H9 (cell line): ENCODE measurements at regions not wholly inside any gene's neighbourhood (a gene's known extent, or its start where the extent isn't known, plus 50 kb on each side); places are given as distances from the start of the nearest gene placed in this dataset.

Experiments used
- DNase-seq: peaks from one replicate; pipeline ENCODE4 v3.0.0-alpha.2; 2017
- H2AFZ ChIP-seq: one replicate; pipeline ENCODE4 v1.6.1; 2013; ENCODE audit warnings: mild to moderate bottlenecking, low read length, control low read depth, moderate library complexity
- H2AK5ac ChIP-seq: 2 replicates; pipeline ENCODE4 v1.6.1; 2013; ENCODE audit warnings: low read length, control low read depth, mixed read lengths; ENCODE audit not compliant: insufficient read length
- H2BK120ac ChIP-seq: one replicate; pipeline ENCODE4 v1.6.1; 2013; ENCODE audit warnings: low read depth, mild to moderate bottlenecking, low read length, control low read depth, inconsistent platforms; ENCODE audit not compliant: poor library complexity, severe bottlenecking
- H2BK12ac ChIP-seq: 2 replicates; pipeline ENCODE4 v1.6.1; 2013; ENCODE audit warnings: low read length, control low read depth, mixed read lengths, low read depth; ENCODE audit not compliant: insufficient read length
- H2BK15ac ChIP-seq: 2 replicates; pipeline ENCODE4 v1.6.1; 2013; ENCODE audit warnings: low read depth, low read length, control low read depth
- H2BK20ac ChIP-seq: one replicate; pipeline ENCODE4 v1.6.1; 2013; ENCODE audit warnings: low read depth, mild to moderate bottlenecking, low read length, control low read depth, inconsistent platforms; ENCODE audit not compliant: poor library complexity, severe bottlenecking
- H2BK5ac ChIP-seq: 2 replicates; pipeline ENCODE4 v1.6.1; 2013; ENCODE audit warnings: low read length, control low read depth, mixed read lengths; ENCODE audit not compliant: insufficient read length
- H3K14ac ChIP-seq: 2 replicates; pipeline ENCODE4 v1.6.1; 2013; ENCODE audit warnings: low read length, control low read depth; ENCODE audit not compliant: insufficient read depth
- H3K18ac ChIP-seq: 2 replicates; pipeline ENCODE4 v1.6.1; 2013; ENCODE audit warnings: low read depth, mild to moderate bottlenecking, mixed read lengths, low read length, control low read depth; ENCODE audit not compliant: insufficient read length
- H3K23ac ChIP-seq: 2 replicates; pipeline ENCODE4 v1.6.1; 2013; ENCODE audit warnings: low read length, control low read depth, mixed read lengths, low read depth; ENCODE audit not compliant: insufficient read length
- H3K23me2 ChIP-seq: 2 replicates; pipeline ENCODE4 v1.6.1; 2013; ENCODE audit warnings: low read depth, mild to moderate bottlenecking, mixed read lengths, low read length, control low read depth; ENCODE audit not compliant: insufficient read length, poor library complexity, severe bottlenecking
- H3K27ac ChIP-seq: 2 replicates; pipeline ENCODE4 v1.5.1; 2013; ENCODE audit warnings: low read length, control low read depth, mixed read lengths, low read depth; ENCODE audit not compliant: insufficient read length
- H3K27me3 ChIP-seq: 2 replicates; pipeline ENCODE4 v1.6.1; 2013; ENCODE audit warnings: low read length, control low read depth, inconsistent platforms; ENCODE audit not compliant: insufficient read depth
- H3K4ac ChIP-seq: 2 replicates; pipeline ENCODE4 v1.6.1; 2013; ENCODE audit warnings: low read depth, mild to moderate bottlenecking, control low read depth, inconsistent platforms, low read length, moderate library complexity
- H3K4me1 ChIP-seq: 2 replicates; pipeline ENCODE4 v1.6.1; 2013; ENCODE audit warnings: low read length, control low read depth, inconsistent platforms; ENCODE audit not compliant: insufficient read depth
- H3K4me2 ChIP-seq: 2 replicates; pipeline ENCODE4 v1.6.1; 2013; ENCODE audit warnings: low read length, control low read depth, mixed read lengths; ENCODE audit not compliant: insufficient read length, insufficient read depth
- H3K56ac ChIP-seq: 2 replicates; pipeline ENCODE4 v1.6.1; 2013; ENCODE audit warnings: low read depth, mild to moderate bottlenecking, mixed read lengths, low read length, control low read depth; ENCODE audit not compliant: insufficient read length
- H3K79me1 ChIP-seq: 2 replicates; pipeline ENCODE4 v1.6.1; 2013; ENCODE audit warnings: low read depth, mild to moderate bottlenecking, moderate library complexity, low read length, control low read depth, inconsistent platforms; ENCODE audit not compliant: insufficient read depth, poor library complexity, severe bottlenecking
- H3K79me2 ChIP-seq: 2 replicates; pipeline ENCODE4 v1.6.1; 2013; ENCODE audit warnings: low read length, control low read depth, inconsistent platforms; ENCODE audit not compliant: insufficient read depth
- H3K9ac ChIP-seq: 2 replicates; pipeline ENCODE4 v1.6.1; 2013; ENCODE audit warnings: low read length, control low read depth, mixed read lengths; ENCODE audit not compliant: insufficient read length; ENCODE audit errors: extremely low read depth
- H3K9me3 ChIP-seq: one replicate; pipeline ENCODE4 v1.6.1; 2013; ENCODE audit warnings: low read depth, low read length, inconsistent platforms; ENCODE audit not compliant: control insufficient read depth
- H3T11ph ChIP-seq: one replicate; pipeline ENCODE4 v1.6.1; 2013; ENCODE audit warnings: mild to moderate bottlenecking, low read length, control low read depth, inconsistent platforms
- H4K20me1 ChIP-seq: one replicate; pipeline ENCODE4 v1.6.1; 2013; ENCODE audit not compliant: control insufficient read depth, insufficient read length, insufficient read depth
- H4K5ac ChIP-seq: 2 replicates; pipeline ENCODE4 v1.6.1; 2013; ENCODE audit warnings: low read depth, mild to moderate bottlenecking, mixed read lengths, low read length, control low read depth; ENCODE audit not compliant: insufficient read length
- H4K8ac ChIP-seq: replicated peaks from 2 replicates; pipeline ENCODE4 v1.6.1; 2013; ENCODE audit warnings: low read length, control low read depth, mixed read lengths, low read depth; ENCODE audit not compliant: insufficient read length
- H4K91ac ChIP-seq: 2 replicates; pipeline ENCODE4 v1.6.1; 2013; ENCODE audit warnings: low read depth, mild to moderate bottlenecking, moderate library complexity, mixed read lengths, low read length, control low read depth; ENCODE audit not compliant: insufficient read length
- H3K27ac Mint-ChIP-seq, 3 experiments: 2 replicates in 2 of 3; 3 replicates in 1 of 3; pipeline ENCODE4 v1.8.0; 2020 to 2021; ENCODE audit warnings: mixed read lengths in 3 of 3, mild to moderate bottlenecking in 1 of 3, moderate library complexity in 1 of 3
- H3K27me3 Mint-ChIP-seq: 2 replicates; pipeline ENCODE4 v1.8.0; 2021; ENCODE audit warnings: low read depth, mild to moderate bottlenecking, moderate library complexity, mixed read lengths
- H3K36me3 Mint-ChIP-seq, 3 experiments: 2 replicates in 2 of 3; 3 replicates in 1 of 3; pipeline ENCODE4 v1.8.0; 2020 to 2021; ENCODE audit warnings: low read depth in 3 of 3, mixed read lengths in 3 of 3; ENCODE audit not compliant: insufficient read depth in 1 of 3
- H3K4me1 Mint-ChIP-seq, 2 experiments: 2 replicates each; pipeline ENCODE4 v1.8.0; 2020; ENCODE audit warnings: mixed read lengths in 2 of 2
- H3K4me3 Mint-ChIP-seq, 2 experiments: 2 replicates in 1 of 2; 3 replicates in 1 of 2; pipeline ENCODE4 v1.8.0; 2020 to 2021; ENCODE audit warnings: mild to moderate bottlenecking in 2 of 2, mixed read lengths in 2 of 2, moderate library complexity in 1 of 2
- H3K9me3 Mint-ChIP-seq, 2 experiments: 2 replicates in 1 of 2; 3 replicates in 1 of 2; pipeline ENCODE4 v1.8.0; 2020; ENCODE audit warnings: mild to moderate bottlenecking in 2 of 2, mixed read lengths in 2 of 2, moderate library complexity in 1 of 2
- CTCF ChIP-seq: fragments of 200-600 bp; sonication (generic); conservative IDR thresholded peaks from 3 replicates; pipeline ENCODE4 v1.8.0; 2021; ENCODE audit warnings: antibody characterized with exemption, mild to moderate bottlenecking
- WGBS: extraction: QIAGEN DNeasy Blood & Tissue Kit; methylation state at CpG from one replicate; pipeline ENCODE4 v1.1.7; 2013; ENCODE audit warnings: missing lambda C conversion rate, low lambda C conversion rate, mixed read lengths; ENCODE audit not compliant: insufficient read length; ENCODE audit errors: extremely low coverage; 5-methylcytosine and 5-hydroxymethylcytosine counted together

- H3K27ac Mint-ChIP-seq = no peak overlapping the region; a peak in 1 of 7 replicates
- no peak overlapping the region for H3K4me3 Mint-ChIP-seq
- DNase-seq = no peak
Observed at GRCh38 chr4:67084783-67085182, 460.5 kb downstream of the CENPC start.

More at GRCh38 chr4:67084783-67085182, 460.5 kb downstream of the CENPC start:
- no peak overlapping the region for H3K9ac ChIP-seq
- H3K79me1 ChIP-seq = no peaks in the 10 kb centered on the region
- no peak overlapping the region for H4K8ac ChIP-seq
- H3K9me3 Mint-ChIP-seq = peaks cover 5 to 6% of the 10 kb centered on the region in 2 experiments; a peak in 3 of 5 replicates
- no peaks in the 10 kb centered on the region; the same call in 1 of the 2 replicates for H3K4me1 ChIP-seq
- H3K27ac ChIP-seq = no peak overlapping the region
- no peak overlapping the region for H3K23ac ChIP-seq
- no peak overlapping the region for H3K4ac ChIP-seq
- no peak overlapping the region for H4K5ac ChIP-seq
- H3K27me3 ChIP-seq = no peaks in the 10 kb centered on the region
- H2BK12ac ChIP-seq = no peak overlapping the region
- no peak overlapping the region for H2BK20ac ChIP-seq
- no peaks in the 10 kb centered on the region for H3K79me2 ChIP-seq
- no peak overlapping the region for H4K91ac ChIP-seq
- no peak overlapping the region for H2BK15ac ChIP-seq
- H3K18ac ChIP-seq = no peak overlapping the region
- peaks cover 26 to 27% of the 10 kb centered on the region in 2 experiments for H3K4me1 Mint-ChIP-seq
- H4K20me1 ChIP-seq = no peaks in the 10 kb centered on the region
- TF ChIP-seq CTCF = no peak
- H3K4me2 ChIP-seq = no peak overlapping the region
- no peak overlapping the region for H3K14ac ChIP-seq
- H2AFZ ChIP-seq = no peak overlapping the region
- no peaks in the 10 kb centered on the region for H3K27me3 Mint-ChIP-seq
- WGBS = no CpG with 5 or more reads among the region's 2 CpGs
- H3K23me2 ChIP-seq = no peaks in the 10 kb centered on the region
- H3K56ac ChIP-seq = no peak overlapping the region
- peaks cover 0 to 9% (median 5%) of the 10 kb centered on the region in 3 experiments; a peak in 3 of 7 replicates for H3K36me3 Mint-ChIP-seq
- no peak overlapping the region for H2AK5ac ChIP-seq
- H3T11ph ChIP-seq = no peak overlapping the region
- H2BK120ac ChIP-seq = no peak overlapping the region
- no peaks in the 10 kb centered on the region for H3K9me3 ChIP-seq
- H2BK5ac ChIP-seq = no peak overlapping the region
